Hindlimb muscle (tissue), 1 donor: ENCODE measurements at regions not wholly inside any gene's neighbourhood (a gene's known extent, or its start where the extent isn't known, plus 50 kb on each side); places are given as distances from the start of the nearest gene placed in this dataset.

Experiments used
- DNase-seq: peaks from one replicate; pipeline ENCODE4 v3.0.0-alpha.2; 2013

DNA sequence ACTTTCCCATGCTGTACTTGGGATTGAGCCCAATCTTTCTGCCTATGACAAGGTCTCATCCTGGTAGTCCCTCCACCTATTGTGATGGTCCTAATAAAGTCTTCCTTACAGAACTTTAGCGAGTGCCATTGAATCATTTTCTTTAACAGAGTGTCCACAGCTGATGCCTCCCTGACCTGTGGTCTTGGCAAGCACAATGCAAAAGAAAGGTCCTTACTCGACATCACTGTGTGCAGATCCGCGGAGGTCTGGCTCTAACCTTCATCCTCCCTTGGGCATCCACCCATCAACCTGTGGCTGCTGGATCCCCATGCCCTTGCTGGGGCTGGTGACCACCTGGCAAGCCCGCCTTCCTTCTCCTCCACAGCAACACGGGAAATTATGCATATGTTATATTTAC, 1203.9 kb downstream of the TBC1D22A start:
- DNase-seq, result no peak

- DNase-seq, result no peak
These were observed 1203.4 kb downstream of the TBC1D22A start for GRCh38 chr22:47965896-47966295.

GRCh38 chr22:47965066-47965465, 1202.6 kb downstream of the TBC1D22A start:
- DNase-seq, result no peak

DNA sequence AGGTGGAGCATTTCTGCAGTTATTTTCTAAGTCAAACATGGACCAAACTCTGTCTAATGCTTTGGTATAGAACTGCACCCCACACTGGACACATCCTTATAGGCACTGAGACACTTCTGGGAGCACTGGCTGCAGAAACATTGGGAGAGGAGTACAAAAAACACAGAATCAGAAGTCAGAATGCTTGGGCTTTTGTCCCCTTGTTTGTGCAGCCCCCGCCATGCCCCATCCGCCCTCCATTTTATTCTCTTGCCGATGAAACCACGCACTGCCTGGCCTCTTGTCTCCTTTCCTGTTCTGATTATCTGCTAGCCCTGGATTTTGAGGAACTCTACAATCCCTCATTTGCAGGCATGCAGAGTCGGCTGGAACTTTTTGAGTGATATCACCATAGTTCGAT, 1201.2 kb downstream of the TBC1D22A start:
- DNase-seq, result no peak

DNA sequence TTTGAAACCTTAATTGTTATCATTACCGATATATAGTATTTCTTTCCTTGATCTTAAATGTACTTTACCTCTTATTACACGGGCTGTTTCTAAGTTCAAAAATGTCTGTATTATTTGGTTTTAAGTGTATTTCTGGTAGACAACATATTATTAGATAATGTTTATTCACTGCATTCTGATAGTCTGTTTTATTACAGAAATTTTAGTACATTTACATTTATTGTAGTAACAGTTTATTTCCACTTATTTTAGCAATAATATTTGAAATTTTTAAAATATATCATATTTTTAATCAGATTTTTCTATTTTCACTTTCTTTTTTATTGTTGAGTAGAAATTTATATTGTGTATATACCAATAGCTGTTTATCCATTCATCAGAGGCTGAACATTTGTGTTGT, 1195.2 kb downstream of the TBC1D22A start:
- DNase-seq, result no peak

DNA sequence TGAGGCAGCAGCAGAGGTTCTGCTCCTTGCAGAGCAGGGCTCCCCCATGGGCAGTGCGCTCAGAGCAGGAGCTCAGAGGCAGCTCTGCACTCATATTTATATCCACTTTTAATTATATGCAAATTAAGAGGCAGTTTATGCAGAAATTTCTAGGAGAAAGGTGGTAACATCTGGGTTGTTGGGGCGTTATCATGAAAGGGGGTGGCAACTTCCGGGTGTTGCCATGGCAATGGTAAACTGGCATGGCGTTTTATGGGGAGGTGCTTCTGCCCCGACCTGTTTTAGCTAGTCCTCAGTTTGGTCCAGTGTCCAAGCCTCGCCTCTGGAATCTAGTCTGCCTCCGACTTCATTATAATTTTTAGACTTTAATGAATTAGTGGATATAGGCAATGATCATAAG, 1191.7 kb downstream of the TBC1D22A start:
- no peak for DNase-seq

DNA sequence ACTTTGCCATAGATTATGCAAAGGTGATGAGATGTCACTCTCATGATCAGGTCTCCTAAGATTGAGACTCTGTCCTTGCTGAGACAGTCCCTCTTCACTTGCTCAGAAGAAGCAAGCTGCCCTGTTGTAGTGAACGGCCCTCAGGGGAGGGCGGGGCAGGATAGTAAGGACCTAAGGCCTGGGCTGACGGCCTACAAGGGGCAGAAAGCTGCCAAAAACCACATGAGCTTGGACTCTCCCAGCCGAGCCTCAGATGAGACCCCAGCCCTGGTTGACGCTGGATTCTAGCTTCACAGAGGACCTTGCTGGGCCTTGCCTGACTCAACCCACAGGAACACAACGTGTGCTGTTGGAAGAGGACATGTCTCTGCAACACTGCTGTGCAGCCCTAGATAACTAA, 1182.5 kb downstream of the TBC1D22A start:
- DNase-seq, result no peak

DNA sequence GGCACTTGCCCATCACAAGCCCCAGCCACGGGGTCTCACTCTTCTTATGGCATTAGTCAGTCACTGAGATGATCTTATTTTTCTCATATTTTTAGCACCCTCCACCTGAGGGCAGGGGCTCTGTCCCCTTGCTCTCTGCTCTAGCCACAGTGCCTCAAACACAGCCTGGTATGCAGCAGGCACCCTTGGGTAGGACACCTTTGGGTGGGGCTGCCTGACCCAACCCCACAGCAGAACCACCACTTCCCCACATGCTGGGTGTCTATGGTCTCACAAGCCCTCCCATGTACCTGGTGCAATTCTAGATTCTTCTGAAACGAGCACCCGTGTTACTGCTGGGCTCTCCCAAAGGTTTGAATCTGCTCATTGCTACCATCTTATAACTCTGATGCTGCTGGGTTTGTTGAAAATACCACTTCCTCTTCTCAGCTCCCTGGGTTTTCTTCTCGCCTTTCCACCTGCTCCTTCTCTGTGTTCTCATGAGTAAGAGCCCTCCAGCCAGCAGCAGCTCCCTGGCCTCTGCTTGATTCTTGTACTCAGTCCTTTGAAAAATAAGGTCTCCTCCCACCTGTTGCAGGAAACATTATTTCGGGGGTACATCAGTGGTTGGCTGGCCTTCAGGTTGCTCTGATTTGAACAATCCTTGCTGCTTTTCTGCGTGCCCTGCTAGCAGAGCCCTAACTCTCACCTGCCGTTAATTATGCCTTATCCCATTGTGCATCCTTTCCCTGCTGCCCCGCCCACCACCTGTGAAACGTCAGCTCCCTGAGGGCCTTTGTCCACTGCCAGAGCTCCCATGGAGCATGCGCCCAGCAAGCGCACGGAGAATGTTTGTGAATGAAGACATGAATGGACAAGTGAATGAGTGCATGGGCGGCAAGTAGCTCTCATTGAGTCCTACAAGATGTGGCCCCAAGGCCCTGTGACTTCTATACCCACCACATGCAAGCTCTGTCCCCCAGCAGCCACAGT, 1181.6 kb downstream of the TBC1D22A start:
- no peak for DNase-seq

GRCh38 chr22:47940211-47940610, 1177.8 kb downstream of the TBC1D22A start:
- DNase-seq, result no peak

- no peak for DNase-seq
These were observed 1171.4 kb downstream of the TBC1D22A start for GRCh38 chr22:47933891-47934290.

DNA sequence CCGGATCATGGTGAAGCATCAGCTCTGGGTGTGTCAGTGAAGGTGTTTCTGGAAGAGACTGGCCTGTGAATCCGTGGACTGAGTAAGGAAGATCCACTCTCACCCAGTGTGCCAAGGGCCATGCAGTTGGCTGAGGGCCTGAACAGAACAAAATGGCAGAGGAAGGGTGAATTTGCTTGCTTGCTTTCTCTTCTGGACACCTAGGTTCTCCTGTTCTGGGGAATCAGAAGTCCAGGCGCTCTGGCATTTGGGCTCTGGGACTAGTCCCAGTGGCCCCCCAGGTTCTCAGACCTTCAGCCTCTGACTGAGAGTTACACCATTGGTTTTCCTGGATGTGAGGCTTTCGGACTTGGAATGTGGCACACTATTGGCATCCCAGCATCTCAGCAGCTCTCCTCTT, 1170.8 kb downstream of the TBC1D22A start:
- no peak for DNase-seq

DNA sequence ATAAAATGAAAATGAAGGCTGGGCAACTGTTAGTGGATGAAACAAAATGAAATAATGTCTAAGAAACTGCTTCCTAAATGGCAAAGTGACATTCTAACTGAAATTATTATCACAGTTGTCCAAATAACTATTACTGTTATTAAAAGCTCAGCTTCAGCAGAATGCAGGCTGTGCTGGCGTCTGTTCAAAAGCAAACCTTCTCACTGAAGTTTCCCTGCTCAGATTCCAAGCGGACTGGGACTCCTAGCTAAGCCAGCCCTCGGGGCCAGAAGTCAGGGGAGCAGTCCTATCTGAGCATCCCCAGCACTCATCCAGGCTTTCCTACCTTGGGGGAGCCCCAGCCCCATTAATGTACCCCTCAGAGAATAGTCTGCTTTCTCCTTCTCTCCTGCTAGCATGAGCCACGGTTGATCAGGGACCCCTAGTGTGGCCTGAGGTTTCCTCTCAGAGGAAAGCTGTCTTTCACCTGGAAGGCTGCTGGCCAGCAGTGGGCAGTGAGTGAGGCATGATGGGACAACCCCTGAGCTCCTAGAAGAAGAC, 1167.3 kb downstream of the TBC1D22A start:
- no peak for DNase-seq

DNA sequence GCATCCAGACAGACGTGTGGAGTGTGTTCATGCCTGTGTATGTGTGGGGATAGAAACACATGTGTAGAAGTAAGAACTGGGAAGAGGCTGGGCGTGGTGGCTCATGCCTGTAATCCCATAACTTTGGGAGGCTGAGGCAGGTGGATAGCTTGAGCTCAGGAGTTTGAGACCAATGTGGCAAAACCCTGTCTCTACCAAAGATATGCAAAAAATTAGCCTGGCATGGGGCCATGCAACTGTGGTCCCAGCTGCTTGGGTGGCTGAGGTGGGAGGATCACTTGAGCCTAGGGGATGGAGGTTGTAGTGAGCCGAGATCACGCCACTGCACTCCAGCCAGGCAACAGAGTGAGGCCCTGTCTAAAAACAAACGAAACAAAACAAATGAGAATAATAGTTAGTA, 1166.6 kb downstream of the TBC1D22A start:
- no peak for DNase-seq

DNA sequence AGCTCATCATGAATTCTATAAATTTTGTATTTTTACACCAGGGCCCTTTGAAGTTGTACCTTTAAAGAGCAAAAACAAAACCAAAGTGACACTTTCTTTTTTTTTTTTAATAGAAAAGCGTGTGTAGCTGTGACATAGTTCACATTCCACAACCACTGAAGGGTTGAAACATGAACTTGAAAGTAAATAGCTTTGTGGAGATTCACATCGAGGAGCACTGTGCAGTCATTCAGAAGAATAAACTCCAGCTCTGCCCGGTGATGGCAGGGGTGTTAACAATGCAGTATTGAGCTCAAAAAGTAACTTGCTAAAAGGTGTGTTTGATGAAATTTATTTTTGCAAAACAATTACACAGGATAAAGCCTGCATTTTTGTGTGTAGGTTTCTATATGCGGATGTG, 1166.2 kb downstream of the TBC1D22A start:
- no peak for DNase-seq

- DNase-seq, result no peak
These were observed 1165.3 kb downstream of the TBC1D22A start for GRCh38 chr22:47927648-47928210.

DNA sequence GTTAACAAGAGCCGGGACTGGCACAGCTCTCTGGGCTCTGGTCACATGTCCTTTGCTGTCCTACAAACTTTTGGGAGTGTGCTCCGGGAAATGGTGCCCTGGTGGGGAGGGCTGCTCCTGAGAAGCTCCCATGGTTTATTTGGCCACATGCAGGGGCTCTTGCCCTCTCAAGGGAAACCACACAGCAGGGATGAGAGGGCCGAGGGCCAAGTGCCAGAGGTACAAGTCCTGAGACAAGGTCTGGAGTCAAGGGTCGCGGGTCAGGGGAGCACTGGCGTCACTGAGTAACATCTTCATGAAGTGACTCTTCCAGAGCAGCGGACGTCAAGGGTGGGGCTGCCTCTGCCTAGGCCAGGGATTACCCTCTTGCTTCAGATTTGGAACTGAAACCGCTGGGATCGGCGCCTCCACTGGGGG, 1160.6 kb downstream of the TBC1D22A start:
- DNase-seq, result no peak

GRCh38 chr22:47921906-47922305, 1159.5 kb downstream of the TBC1D22A start:
- DNase-seq, result no peak

DNA sequence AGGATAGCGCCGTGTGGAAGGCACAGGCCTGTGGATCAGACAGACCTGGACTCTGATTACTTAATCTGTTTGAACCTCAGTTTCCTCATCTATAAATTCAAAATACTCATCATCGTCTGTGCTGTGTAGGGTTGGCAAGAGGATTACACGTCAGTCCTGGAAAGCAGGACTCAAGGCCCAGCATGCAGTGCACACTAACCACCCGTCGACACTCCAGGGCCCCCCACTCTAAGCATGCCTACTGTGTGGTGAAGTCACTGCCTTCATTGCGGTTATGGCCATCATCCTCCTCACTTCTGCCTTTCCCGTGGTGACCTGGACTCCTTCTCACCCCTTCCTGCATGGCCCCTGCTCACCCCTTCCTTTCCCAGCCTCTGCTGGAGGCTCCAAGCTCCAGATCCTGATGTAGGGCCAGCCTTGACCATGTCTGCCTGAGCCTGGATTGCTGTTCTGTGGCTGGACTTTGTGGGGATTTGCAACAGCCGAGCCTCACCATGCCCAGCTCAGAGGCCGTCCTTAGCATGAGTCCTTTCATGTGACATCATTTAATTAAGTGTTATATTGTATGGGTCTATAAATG, 1158.0 kb downstream of the TBC1D22A start:
- DNase-seq, result no peak

DNA sequence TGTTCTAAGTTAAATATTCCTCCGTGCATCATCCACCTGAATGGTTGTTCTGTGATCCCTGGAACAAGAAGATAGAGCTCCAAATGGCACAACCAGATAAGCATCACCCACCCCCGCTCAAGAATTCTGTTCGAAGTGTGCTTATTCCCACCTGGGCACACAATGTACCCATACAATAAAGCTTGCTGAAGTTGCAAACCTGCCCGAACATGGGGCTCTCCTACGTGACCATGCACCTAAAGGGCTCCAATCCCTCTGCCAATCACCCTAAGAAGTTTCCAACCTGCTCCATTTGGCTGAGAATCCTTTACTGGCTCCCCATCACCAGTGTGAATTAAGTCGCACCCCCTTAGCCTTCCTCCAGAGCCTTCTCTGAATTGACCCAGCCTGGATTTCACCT, 1157.4 kb downstream of the TBC1D22A start:
- no peak for DNase-seq

DNA sequence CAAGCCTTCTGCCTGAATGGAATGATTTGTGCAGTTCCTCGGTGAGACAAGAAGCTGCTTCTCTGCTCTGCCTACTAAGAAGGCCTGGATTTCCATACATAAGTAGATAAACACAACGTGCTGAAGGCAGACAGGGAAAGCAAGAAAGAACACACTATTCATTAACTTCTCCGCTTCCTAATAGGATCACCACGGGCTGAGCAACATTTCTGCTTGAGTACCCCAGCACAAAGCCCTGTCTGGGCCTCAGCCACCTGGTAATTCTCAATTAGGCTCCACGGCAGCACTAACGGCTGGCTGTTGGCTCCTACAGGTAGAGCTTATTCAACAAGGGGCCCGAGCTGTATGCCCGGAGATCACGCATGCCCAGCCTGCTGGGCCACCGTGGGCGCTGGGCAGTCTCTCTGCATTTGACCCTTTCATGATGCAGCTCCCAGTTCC, 1156.6 kb downstream of the TBC1D22A start:
- no peak for DNase-seq

DNA sequence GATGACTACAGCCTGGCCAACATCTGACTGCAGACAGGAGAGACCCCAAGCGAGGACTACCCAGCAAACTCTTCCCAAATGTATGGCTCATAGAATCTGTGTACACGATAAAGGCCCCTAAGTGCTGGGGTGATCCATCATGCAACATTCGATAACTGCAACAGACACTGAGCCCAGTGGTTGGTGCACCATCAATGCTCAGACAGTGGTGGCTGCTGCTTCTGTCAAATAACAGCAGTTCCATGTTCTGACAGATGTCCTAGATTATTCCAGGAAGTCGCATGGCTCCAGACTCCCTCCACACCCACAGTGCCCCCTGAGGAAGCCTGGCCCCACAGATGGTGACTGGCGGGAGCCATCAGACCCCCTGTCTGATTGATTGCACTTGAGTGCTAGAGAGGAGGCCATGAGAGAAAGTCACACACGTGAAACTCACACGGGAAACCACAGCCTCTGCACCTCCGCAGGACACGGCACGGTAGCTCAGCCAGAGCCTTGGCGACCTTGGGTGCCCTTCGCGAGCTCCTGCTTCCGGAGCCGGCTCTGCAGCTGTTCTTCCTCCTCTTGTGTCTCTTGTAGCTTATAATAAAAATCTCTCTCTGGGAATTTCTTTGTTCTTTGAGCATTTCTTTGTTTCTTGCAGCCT, 1155.9 kb downstream of the TBC1D22A start:
- no peak for DNase-seq

DNA sequence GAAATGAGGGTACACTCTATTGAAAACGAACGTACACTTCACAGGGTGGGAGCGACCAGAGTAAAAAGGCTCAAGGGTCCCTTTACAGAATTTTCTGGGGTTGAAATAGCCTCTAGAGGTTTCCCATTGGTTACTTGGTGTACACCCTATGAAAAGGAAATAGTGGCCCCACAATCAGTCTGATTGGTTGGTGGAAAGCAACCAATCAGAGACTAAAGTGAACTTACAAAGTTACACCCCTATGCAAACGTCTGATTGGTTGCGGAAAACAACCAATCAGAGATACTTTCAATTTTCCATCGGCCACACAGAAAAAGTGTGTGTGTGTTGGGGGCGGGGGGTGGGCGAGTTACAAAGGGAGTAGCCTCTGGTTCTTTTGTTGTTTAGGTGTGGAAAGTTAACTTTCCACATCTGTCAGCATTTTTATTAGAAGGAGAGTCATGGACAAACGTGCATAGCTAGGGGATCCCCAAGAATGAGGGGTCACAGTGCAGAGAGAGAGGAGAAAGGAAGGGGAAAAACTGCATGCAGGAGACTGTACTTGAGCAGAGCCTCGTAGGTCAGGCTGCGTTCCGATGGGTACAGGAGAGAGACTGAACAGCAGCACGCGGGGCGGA, 1152.1 kb downstream of the TBC1D22A start:
- DNase-seq, result no peak
